ENCODE measurements at regions not wholly inside any gene's neighbourhood (a gene's known extent, or its start where the extent isn't known, plus 50 kb on each side); places are given as distances from the start of the nearest gene placed in this dataset.

GRCh38 chr9:36456480-36457065 is 56.5 kb upstream of the RNF38 start:
- TF ChIP-seq YY1 (IDR thresholded peaks at IDR 0.05; ENCODE audit: insufficient read depth, insufficient read length) (no peak), SUZ12 (IDR thresholded peaks at IDR 0.05; ENCODE audit: extremely low read depth, insufficient read depth, insufficient read length) (no peak)
